ENCODE measurements at regions not wholly inside any gene's neighbourhood (a gene's known extent, or its start where the extent isn't known, plus 50 kb on each side); places are given as distances from the start of the nearest gene placed in this dataset.

DNA sequence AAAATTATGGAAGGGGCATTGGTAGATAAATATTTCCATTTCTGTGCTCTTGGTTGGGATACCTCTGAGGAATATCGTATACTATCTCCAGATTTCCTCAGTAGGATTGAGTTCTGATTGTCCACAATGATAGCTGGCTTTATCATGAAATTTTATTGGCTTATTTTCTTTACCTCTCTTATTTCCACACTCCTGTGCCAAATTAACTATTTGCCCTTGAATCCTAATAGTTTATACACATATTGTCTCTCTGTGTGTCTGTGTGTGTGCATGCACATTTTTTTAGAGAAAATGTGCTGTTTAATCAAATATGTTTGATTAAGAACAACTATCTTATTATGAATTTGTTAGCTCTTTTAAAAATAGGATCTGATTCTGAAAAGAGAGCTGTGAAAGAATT lies 271.6 kb downstream of the DTHD1 start:
- TF ChIP-seq CTCF (IDR thresholded peaks at IDR 0.05; ENCODE audit: extremely low read depth, insufficient read depth, missing control alignments) = no peak
- in situ Hi-C loops (cut with MboI; ENCODE audit: low pct_unique_long_range_greater_than_20kb, low sequenced_read_pairs, unreplicated experiment) = no loop called here
- DNase-seq (ENCODE audit: low spot score) = no peak

DNA sequence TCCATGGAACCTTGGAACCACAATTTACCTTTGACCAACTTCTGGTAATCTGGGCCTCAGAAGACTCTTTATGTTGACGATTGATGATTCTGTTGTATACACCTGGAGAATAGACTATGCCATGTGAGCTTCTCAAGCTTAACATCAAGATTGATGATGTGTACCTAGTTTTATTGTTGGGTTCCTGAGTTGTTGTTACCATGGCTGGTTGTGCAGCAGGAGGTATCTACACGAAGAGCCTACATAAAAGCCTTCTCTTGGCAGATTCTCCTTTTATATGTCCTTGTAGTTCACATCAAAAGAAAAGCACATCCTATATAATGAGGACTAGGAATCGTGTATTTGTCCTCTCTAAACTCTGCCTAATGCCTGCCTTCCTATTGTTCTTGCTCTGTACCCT lies 272.0 kb downstream of the DTHD1 start:
- DNase-seq (ENCODE audit: low spot score) = no peak
- TF ChIP-seq CTCF (IDR thresholded peaks at IDR 0.05; ENCODE audit: extremely low read depth, insufficient read depth, missing control alignments) = no peak
- in situ Hi-C loops (cut with MboI; ENCODE audit: low pct_unique_long_range_greater_than_20kb, low sequenced_read_pairs, unreplicated experiment) = no loop called here

- no peak for TF ChIP-seq CTCF (IDR thresholded peaks at IDR 0.05; ENCODE audit: extremely low read depth, insufficient read depth, missing control alignments)
- DNase-seq (ENCODE audit: low spot score) = no peak
- in situ Hi-C loops (cut with MboI; ENCODE audit: low pct_unique_long_range_greater_than_20kb, low sequenced_read_pairs, unreplicated experiment) = no loop called here
Measured at GRCh38 chr4:36556984-36557383, 275.6 kb downstream of the DTHD1 start.

- in situ Hi-C loops (cut with MboI; ENCODE audit: low pct_unique_long_range_greater_than_20kb, low sequenced_read_pairs, unreplicated experiment) = no loop called here
- no peak for DNase-seq (ENCODE audit: low spot score)
- no peak for TF ChIP-seq CTCF (IDR thresholded peaks at IDR 0.05; ENCODE audit: extremely low read depth, insufficient read depth, missing control alignments)
Measured at GRCh38 chr4:36568575-36568974, 287.2 kb downstream of the DTHD1 start.

DNA sequence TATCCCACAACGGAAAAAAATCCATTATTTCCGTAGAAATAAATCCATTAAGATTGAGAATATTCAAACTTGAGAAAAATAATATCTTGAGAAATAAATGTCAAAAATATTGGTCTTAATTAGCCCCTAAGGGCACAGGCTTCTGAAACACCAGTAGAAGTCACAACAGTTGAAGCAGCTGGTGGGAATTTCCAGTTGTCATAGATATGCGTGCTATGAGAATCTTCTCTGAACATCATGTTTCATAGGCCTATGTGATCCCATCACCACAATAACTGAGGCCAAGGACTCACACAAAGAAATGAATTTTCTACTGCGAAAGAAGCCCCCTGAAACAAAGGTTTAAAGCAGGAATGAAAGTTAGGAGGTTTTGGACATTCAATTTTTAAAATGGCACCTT lies 292.0 kb downstream of the DTHD1 start:
- DNase-seq (ENCODE audit: low spot score) = peak; percentile 22
- in situ Hi-C loops (cut with MboI; ENCODE audit: low pct_unique_long_range_greater_than_20kb, low sequenced_read_pairs, unreplicated experiment) = no loop called here
- TF ChIP-seq CTCF (IDR thresholded peaks at IDR 0.05; ENCODE audit: extremely low read depth, insufficient read depth, missing control alignments) = no peak

GRCh38 chr4:36574816-36575215 lies 293.4 kb downstream of the DTHD1 start:
- no peak for TF ChIP-seq CTCF (IDR thresholded peaks at IDR 0.05; ENCODE audit: extremely low read depth, insufficient read depth, missing control alignments)
- in situ Hi-C loops (cut with MboI; ENCODE audit: low pct_unique_long_range_greater_than_20kb, low sequenced_read_pairs, unreplicated experiment) = no loop called here
- DNase-seq (ENCODE audit: low spot score) = no peak

GRCh38 chr4:36582198-36582597 lies 300.8 kb downstream of the DTHD1 start:
- no peak for DNase-seq (ENCODE audit: low spot score)

More at GRCh38 chr4:36582198-36582597, 300.8 kb downstream of the DTHD1 start:
- no peak for TF ChIP-seq CTCF (IDR thresholded peaks at IDR 0.05; ENCODE audit: extremely low read depth, insufficient read depth, missing control alignments)
- in situ Hi-C loops (cut with MboI; ENCODE audit: low pct_unique_long_range_greater_than_20kb, low sequenced_read_pairs, unreplicated experiment) = no loop called here
